ENCODE measurements at regions not wholly inside any gene's neighbourhood (a gene's known extent, or its start where the extent isn't known, plus 50 kb on each side); places are given as distances from the start of the nearest gene placed in this dataset.

DNA sequence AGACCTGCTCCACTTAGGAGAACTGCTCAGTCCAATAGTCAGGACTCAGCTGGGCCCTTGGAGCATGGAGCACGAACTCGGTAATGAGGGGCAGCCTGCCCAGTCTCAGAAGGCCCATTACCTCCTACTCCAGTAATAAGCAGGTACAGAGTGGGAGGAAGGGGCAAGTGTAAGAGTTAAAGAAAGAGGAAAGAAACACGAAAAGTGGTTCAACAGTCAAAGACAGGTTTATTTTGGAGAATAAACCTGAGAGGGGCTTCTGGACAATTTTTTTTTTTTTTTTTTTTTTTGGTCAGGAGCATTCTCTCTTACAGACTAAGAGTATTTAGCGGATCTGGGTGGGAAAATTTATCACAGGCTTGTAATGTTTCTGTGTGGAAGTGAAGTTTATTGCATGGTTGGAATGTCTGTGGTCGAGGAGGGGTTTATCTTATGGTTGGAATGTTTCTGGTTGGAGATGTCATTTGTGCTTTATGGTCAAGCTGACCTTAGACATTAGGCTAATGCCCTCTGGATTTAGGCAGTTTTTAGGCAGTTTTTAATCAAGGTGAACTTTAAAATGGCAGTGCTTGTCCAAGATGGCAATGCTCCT is 340.1 kb downstream of the BCKDHB start:
- DNase-seq (ENCODE audit: low spot score) (no peak), ATAC-seq (no peak)
- Mint-ChIP-seq H3K9me3 (peaks cover 10% of the 10 kb centered on the region), H3K4me3 (no peak overlapping the region), H3K36me3 (peaks cover 4% of the 10 kb centered on the region), H3K27ac (no peak overlapping the region), H3K4me1 (ENCODE audit: low read depth in 2 of 2) (no peaks in the 10 kb centered on the region), H3K27me3 (no peaks in the 10 kb centered on the region)

DNA sequence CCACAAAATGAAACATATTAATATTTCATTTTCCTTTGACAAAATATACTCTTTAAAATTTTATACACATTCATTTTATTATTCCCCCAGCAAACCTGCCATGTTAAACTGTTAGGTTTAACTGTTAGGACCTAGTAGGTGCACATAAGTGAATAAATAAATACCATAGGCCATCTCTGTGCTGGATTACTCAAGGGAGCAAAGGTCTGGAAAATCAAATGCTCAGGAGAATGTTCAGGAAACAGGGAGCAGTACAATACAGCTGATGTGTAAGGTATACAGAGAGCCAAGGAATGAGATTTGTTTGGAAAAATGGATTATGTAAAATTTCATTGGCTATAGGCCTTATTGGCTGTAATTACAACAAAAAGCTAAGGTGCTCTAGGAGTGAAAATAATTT is 339.3 kb downstream of the BCKDHB start:
- no peaks in the 10 kb centered on the region for H3K4me1 Mint-ChIP-seq (ENCODE audit: low read depth in 2 of 2)

GRCh38 chr6:80442366-80442765 is 335.9 kb downstream of the BCKDHB start:
- no peak for DNase-seq (ENCODE audit: low spot score)
- no peak overlapping the region for H3K4me3 Mint-ChIP-seq
- no peak for ATAC-seq
- H3K27ac Mint-ChIP-seq, result no peak overlapping the region
- no peaks in the 10 kb centered on the region for H3K4me1 Mint-ChIP-seq (ENCODE audit: low read depth in 2 of 2)
- H3K9me3 Mint-ChIP-seq, result peaks cover 6% of the 10 kb centered on the region
- H3K36me3 Mint-ChIP-seq, result no peaks in the 10 kb centered on the region
- no peaks in the 10 kb centered on the region for H3K27me3 Mint-ChIP-seq

More for the DNA sequence above, 339.3 kb downstream of the BCKDHB start:
- Mint-ChIP-seq H3K4me3 (no peak overlapping the region), H3K27me3 (no peaks in the 10 kb centered on the region), H3K36me3 (peaks cover 4% of the 10 kb centered on the region), H3K9me3 (peaks cover 10% of the 10 kb centered on the region), H3K27ac (no peak overlapping the region)
- no peak for DNase-seq (ENCODE audit: low spot score)
- ATAC-seq, result no peak

DNA sequence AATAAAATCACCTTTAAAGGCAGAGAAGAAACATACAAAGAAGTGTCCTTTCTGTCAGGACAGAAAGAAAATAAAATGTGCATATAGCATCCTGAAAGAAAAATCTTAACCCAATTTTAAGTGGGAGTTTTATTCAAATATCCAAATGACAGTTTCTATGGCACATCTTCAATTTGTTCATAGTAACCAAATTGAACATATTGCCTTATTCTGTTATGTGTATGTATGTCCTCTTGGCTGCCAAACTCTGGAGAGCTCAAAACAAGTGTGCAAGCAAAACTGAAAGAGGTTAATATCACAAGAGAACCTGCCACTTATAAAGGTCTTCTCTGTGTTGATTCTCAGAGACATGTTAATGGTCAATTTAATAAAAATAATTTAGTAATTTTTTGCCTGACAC is 334.7 kb downstream of the BCKDHB start:
- Mint-ChIP-seq H3K4me1 (ENCODE audit: low read depth in 2 of 2) (no peaks in the 10 kb centered on the region), H3K9me3 (peaks cover 3% of the 10 kb centered on the region), H3K4me3 (no peak overlapping the region), H3K27ac (no peak overlapping the region), H3K36me3 (no peaks in the 10 kb centered on the region), H3K27me3 (no peaks in the 10 kb centered on the region)
- DNase-seq (ENCODE audit: low spot score), result no peak
- no peak for ATAC-seq

- Mint-ChIP-seq H3K4me1 (ENCODE audit: low read depth in 2 of 2) (no peaks in the 10 kb centered on the region), H3K36me3 (no peaks in the 10 kb centered on the region), H3K27ac (no peak overlapping the region), H3K27me3 (no peaks in the 10 kb centered on the region), H3K9me3 (peaks cover 3% of the 10 kb centered on the region), H3K4me3 (no peak overlapping the region)
- ATAC-seq (no peak), DNase-seq (ENCODE audit: low spot score) (no peak)
Measured at GRCh38 chr6:80440496-80441115, 334.1 kb downstream of the BCKDHB start.

- DNase-seq (ENCODE audit: low spot score) (no peak), ATAC-seq (no peak)
- Mint-ChIP-seq H3K36me3 (no peaks in the 10 kb centered on the region), H3K4me3 (no peak overlapping the region), H3K27me3 (no peaks in the 10 kb centered on the region), H3K4me1 (ENCODE audit: low read depth in 2 of 2) (no peaks in the 10 kb centered on the region), H3K27ac (no peak overlapping the region), H3K9me3 (peaks cover 3% of the 10 kb centered on the region)
Measured at GRCh38 chr6:80439721-80440470, 333.4 kb downstream of the BCKDHB start.

- no peak overlapping the region for H3K4me3 Mint-ChIP-seq
- H3K4me1 Mint-ChIP-seq (ENCODE audit: low read depth in 2 of 2), result no peaks in the 10 kb centered on the region
- no peaks in the 10 kb centered on the region for H3K27me3 Mint-ChIP-seq
- ATAC-seq (no peak), DNase-seq (ENCODE audit: low spot score) (no peak)
- no peak overlapping the region for H3K27ac Mint-ChIP-seq
- no peaks in the 10 kb centered on the region for H3K36me3 Mint-ChIP-seq
- peaks cover 3% of the 10 kb centered on the region for H3K9me3 Mint-ChIP-seq
Measured at GRCh38 chr6:80438772-80439171, 332.3 kb downstream of the BCKDHB start.

DNA sequence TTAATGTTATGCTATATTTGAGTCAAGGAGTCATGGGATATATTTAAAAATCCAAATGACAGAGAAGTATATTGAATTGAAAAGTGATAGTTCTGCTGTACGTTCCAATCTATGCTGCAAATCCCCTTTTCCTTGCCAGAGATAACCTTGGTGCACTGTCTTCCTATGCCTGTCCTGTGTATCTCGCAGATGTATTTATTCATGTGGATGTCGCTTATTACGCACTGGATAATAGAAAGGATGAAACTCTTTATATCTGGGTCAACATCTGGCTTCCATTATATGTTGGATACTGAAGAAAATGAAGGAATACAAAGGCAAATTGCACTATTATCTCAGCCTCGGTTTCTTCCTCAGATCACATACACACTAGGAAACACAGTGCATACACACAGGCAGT is 331.3 kb downstream of the BCKDHB start:
- H3K4me1 Mint-ChIP-seq (ENCODE audit: low read depth in 2 of 2), result no peaks in the 10 kb centered on the region
- no peak overlapping the region for H3K4me3 Mint-ChIP-seq
- H3K27me3 Mint-ChIP-seq, result no peaks in the 10 kb centered on the region
- H3K36me3 Mint-ChIP-seq, result no peaks in the 10 kb centered on the region
- H3K9me3 Mint-ChIP-seq, result peaks cover 3% of the 10 kb centered on the region
- DNase-seq (ENCODE audit: low spot score) (no peak), ATAC-seq (no peak)
- H3K27ac Mint-ChIP-seq, result no peak overlapping the region

GRCh38 chr6:80437221-80437620 is 330.8 kb downstream of the BCKDHB start:
- H3K4me1 Mint-ChIP-seq (ENCODE audit: low read depth in 2 of 2), result no peaks in the 10 kb centered on the region
- DNase-seq (ENCODE audit: low spot score), result no peak
- no peak for ATAC-seq
- H3K27ac Mint-ChIP-seq, result no peak overlapping the region
- H3K36me3 Mint-ChIP-seq, result peaks cover 4% of the 10 kb centered on the region
- peaks cover 3% of the 10 kb centered on the region for H3K9me3 Mint-ChIP-seq
- no peak overlapping the region for H3K4me3 Mint-ChIP-seq
- no peaks in the 10 kb centered on the region for H3K27me3 Mint-ChIP-seq

- ATAC-seq, result no peak
- no peak overlapping the region for H3K27ac Mint-ChIP-seq
Measured at GRCh38 chr6:80436663-80437062, 330.2 kb downstream of the BCKDHB start.

DNA sequence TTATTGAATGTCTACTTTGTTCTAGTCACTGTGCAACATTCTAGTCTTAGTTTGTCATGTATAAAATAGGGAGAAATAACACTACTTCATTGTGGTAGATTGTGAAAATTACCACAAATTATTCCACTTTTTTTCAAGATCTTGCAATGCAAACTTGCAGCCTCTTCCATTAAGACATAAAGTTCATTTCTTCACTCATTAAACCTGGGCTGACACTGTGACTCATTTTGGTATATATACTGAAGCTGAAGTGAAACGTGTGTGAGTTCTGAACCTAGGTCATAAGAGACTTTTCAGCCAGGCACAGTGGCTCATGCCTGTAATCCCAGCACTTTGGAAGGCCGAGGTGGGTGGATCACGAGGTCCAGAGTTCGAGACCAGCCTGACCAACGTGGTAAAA is 329.0 kb downstream of the BCKDHB start:
- Mint-ChIP-seq H3K36me3 (peaks cover 13% of the 10 kb centered on the region), H3K4me3 (no peak overlapping the region), H3K4me1 (ENCODE audit: low read depth in 2 of 2) (peaks cover 6 to 12% of the 10 kb centered on the region in 2 donors), H3K9me3 (peaks cover 10% of the 10 kb centered on the region), H3K27me3 (no peaks in the 10 kb centered on the region), H3K27ac (no peak overlapping the region)
- ATAC-seq (no peak), DNase-seq (ENCODE audit: low spot score) (no peak)

More at GRCh38 chr6:80436663-80437062, 330.2 kb downstream of the BCKDHB start:
- no peaks in the 10 kb centered on the region for H3K27me3 Mint-ChIP-seq
- H3K4me3 Mint-ChIP-seq, result no peak overlapping the region
- peaks cover 6% of the 10 kb centered on the region for H3K9me3 Mint-ChIP-seq
- peaks cover 0 to under 1% of the 10 kb centered on the region in 2 donors for H3K4me1 Mint-ChIP-seq (ENCODE audit: low read depth in 2 of 2)
- no peak for DNase-seq (ENCODE audit: low spot score)
- H3K36me3 Mint-ChIP-seq, result peaks cover 7% of the 10 kb centered on the region

GRCh38 chr6:80434691-80435350 is 328.4 kb downstream of the BCKDHB start:
- no peak for ATAC-seq
- peaks cover 6 to 12% of the 10 kb centered on the region in 2 donors for H3K4me1 Mint-ChIP-seq (ENCODE audit: low read depth in 2 of 2)
- H3K36me3 Mint-ChIP-seq, result peaks cover 15% of the 10 kb centered on the region
- DNase-seq (ENCODE audit: low spot score), result no peak
- no peaks in the 10 kb centered on the region for H3K27me3 Mint-ChIP-seq
- peaks cover 10% of the 10 kb centered on the region for H3K9me3 Mint-ChIP-seq
- no peak overlapping the region for H3K27ac Mint-ChIP-seq
- H3K4me3 Mint-ChIP-seq, result no peak overlapping the region

GRCh38 chr6:80433673-80434025 is 327.2 kb downstream of the BCKDHB start:
- DNase-seq (ENCODE audit: low spot score) (no peak), ATAC-seq (no peak)
- peaks cover 10% of the 10 kb centered on the region for H3K9me3 Mint-ChIP-seq
- no peak overlapping the region for H3K4me3 Mint-ChIP-seq
- no peaks in the 10 kb centered on the region for H3K27me3 Mint-ChIP-seq
- H3K4me1 Mint-ChIP-seq (ENCODE audit: low read depth in 2 of 2), result peaks cover 6 to 14% of the 10 kb centered on the region in 2 donors
- peaks cover 15% of the 10 kb centered on the region for H3K36me3 Mint-ChIP-seq
- H3K27ac Mint-ChIP-seq, result no peak overlapping the region
